Fibroblast of lung (primary cell): ENCODE measurements at regions not wholly inside any gene's neighbourhood (a gene's known extent, or its start where the extent isn't known, plus 50 kb on each side); places are given as distances from the start of the nearest gene placed in this dataset.

ENCODE experiments used
- EZH2 ChIP-seq: IDR thresholded peaks from 2 replicates; pipeline ENCODE4 v1.5.1; 2012; ENCODE audit warnings: low read length, control low read depth, mild to moderate bottlenecking; ENCODE audit errors: missing control alignments
- TF ChIP-seq, protein P1 (sequence below), 2 donors: IDR thresholded peaks in 1 of 2; conservative IDR thresholded peaks in 1 of 2; 1 replicate in 1 of 2; 2 replicates in 1 of 2; pipeline ENCODE4 v1.5.1; 2011 to 2012; ENCODE audit warnings: low read length in 2 of 2, control low read depth in 1 of 2, inconsistent platforms in 1 of 2, low read depth in 1 of 2, mild to moderate bottlenecking in 1 of 2

DNA sequence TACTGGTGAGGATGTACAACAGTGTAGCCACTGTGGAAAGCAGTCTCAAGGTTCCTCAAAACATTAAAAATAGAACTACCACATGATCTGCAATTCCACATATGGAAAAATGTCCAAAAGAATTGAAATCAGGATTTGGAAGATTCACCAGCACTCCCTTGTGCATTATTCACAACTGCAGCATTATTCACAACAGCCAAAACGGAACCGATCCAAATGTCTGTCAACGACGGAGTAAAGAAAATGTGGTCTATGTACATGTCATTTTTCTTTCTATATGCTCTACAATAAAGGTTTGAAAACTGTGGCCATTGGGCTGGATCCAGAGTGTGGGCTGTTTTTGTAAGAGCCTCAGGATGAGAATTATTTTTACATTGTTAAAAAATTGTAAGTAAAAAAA, 1206.1 kb upstream of the CELF2 start:
- TF ChIP-seq, protein P1, sequence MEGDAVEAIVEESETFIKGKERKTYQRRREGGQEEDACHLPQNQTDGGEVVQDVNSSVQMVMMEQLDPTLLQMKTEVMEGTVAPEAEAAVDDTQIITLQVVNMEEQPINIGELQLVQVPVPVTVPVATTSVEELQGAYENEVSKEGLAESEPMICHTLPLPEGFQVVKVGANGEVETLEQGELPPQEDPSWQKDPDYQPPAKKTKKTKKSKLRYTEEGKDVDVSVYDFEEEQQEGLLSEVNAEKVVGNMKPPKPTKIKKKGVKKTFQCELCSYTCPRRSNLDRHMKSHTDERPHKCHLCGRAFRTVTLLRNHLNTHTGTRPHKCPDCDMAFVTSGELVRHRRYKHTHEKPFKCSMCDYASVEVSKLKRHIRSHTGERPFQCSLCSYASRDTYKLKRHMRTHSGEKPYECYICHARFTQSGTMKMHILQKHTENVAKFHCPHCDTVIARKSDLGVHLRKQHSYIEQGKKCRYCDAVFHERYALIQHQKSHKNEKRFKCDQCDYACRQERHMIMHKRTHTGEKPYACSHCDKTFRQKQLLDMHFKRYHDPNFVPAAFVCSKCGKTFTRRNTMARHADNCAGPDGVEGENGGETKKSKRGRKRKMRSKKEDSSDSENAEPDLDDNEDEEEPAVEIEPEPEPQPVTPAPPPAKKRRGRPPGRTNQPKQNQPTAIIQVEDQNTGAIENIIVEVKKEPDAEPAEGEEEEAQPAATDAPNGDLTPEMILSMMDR (conservative IDR thresholded peaks at IDR 0.05 in 1 of 2, IDR thresholded peaks at IDR 0.05 in 1 of 2; ENCODE audit: low read depth in 1 of 2, low read length in 2 of 2), result no peak
- no peak for TF ChIP-seq EZH2
